Fibroblast of villous mesenchyme (primary cell): ENCODE measurements at regions not wholly inside any gene's neighbourhood (a gene's known extent, or its start where the extent isn't known, plus 50 kb on each side); places are given as distances from the start of the nearest gene placed in this dataset.

Experiments used
- DNase-seq: peaks from one replicate; pipeline ENCODE4 v3.0.0-alpha.2; 2010; ENCODE audit warnings: low read depth
- H3K4me3 ChIP-seq: 2 replicates; pipeline ENCODE4 v1.5.1; 2011; ENCODE audit warnings: low read depth, mild to moderate bottlenecking, low read length
- CTCF ChIP-seq: IDR thresholded peaks from 2 replicates; pipeline ENCODE4 v1.5.1; 2012; ENCODE audit warnings: low read depth, mild to moderate bottlenecking, low read length; ENCODE audit not compliant: insufficient read depth

- no peak overlapping the region for H3K4me3 ChIP-seq
- peak; percentile 9 for DNase-seq
- TF ChIP-seq CTCF, result no peak
These were observed 91.3 kb upstream of the RASEF start for GRCh38 chr9:83154087-83154736.

- TF ChIP-seq CTCF, result no peak
- no peak overlapping the region for H3K4me3 ChIP-seq
- no peak for DNase-seq
These were observed 90.1 kb upstream of the RASEF start for GRCh38 chr9:83153030-83153429.

- no peak overlapping the region for H3K4me3 ChIP-seq
- DNase-seq, result no peak
- no peak for TF ChIP-seq CTCF
These were observed 88.7 kb upstream of the RASEF start for GRCh38 chr9:83151627-83152137.

GRCh38 chr9:83147315-83148149, 84.6 kb upstream of the RASEF start:
- TF ChIP-seq CTCF, result no peak
- no peak for DNase-seq
- H3K4me3 ChIP-seq, result no peak overlapping the region

GRCh38 chr9:83146325-83146724, 83.4 kb upstream of the RASEF start:
- DNase-seq, result no peak
- TF ChIP-seq CTCF, result no peak
- no peak overlapping the region for H3K4me3 ChIP-seq

GRCh38 chr9:83144492-83144891, 81.5 kb upstream of the RASEF start:
- TF ChIP-seq CTCF, result no peak
- H3K4me3 ChIP-seq, result no peak overlapping the region
- no peak for DNase-seq
